GM18861 (cell line): ENCODE measurements at regions not wholly inside any gene's neighbourhood (a gene's known extent, or its start where the extent isn't known, plus 50 kb on each side); places are given as distances from the start of the nearest gene placed in this dataset.
"Not testable (repeated sequence)": the region's sequence is repeated elsewhere in the genome, so short reads cannot be mapped to it uniquely, and the experiment has no call there.

Source experiments
- ATAC-seq: cut with Tn5 transposase; IDR thresholded peaks from one replicate; pipeline ENCODE4 v1.9.1; 2021; ENCODE audit not compliant: unreplicated experiment

GRCh38 chr5:69000949-69001348, 92.9 kb upstream of the SLC30A5 start:
- ATAC-seq: no peak

DNA sequence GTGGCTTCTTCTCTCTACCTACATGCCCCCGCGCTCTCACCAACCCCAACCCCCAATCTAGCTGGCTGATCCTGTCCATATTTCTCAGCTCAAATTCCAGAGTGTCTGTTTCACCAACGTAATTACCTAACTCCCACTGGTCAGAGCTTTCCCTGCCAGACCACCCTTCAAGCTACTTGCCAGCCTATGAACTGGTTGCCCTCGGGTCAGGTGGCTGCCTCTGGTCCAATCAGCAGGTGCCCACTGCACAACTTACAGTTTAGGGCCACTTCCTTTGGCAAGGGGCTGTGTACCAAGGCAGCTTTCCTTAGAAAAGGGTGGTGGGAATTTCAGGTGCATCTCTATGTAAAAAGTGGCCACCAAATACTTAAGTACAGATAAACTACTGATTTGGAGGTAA, 92.2 kb upstream of the SLC30A5 start:
- ATAC-seq: no peak

- no peak for ATAC-seq
These were observed 89.7 kb upstream of the SLC30A5 start for GRCh38 chr5:69004127-69004526.

- no peak for ATAC-seq
These were observed 89.1 kb upstream of the SLC30A5 start for GRCh38 chr5:69004676-69005075.

DNA sequence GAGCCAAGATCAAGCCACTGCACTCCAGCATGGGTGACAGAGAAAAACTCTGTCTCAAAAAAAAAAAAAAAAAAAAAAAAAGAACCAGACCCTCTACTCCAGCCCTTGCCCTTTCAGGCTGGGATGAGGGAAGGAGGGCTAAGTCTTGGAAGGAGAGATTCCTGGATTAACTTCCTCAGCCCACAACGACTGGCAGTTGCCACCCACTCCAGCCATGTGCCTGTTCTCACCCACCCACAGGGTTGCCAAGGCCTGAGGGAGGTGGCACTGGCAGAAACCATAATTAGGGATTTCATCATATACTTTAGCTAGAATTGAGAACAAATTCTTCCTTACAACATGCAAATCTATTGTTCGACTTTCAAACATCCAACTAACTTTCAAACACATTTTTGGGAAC, 87.8 kb upstream of the SLC30A5 start:
- ATAC-seq: no peak

DNA sequence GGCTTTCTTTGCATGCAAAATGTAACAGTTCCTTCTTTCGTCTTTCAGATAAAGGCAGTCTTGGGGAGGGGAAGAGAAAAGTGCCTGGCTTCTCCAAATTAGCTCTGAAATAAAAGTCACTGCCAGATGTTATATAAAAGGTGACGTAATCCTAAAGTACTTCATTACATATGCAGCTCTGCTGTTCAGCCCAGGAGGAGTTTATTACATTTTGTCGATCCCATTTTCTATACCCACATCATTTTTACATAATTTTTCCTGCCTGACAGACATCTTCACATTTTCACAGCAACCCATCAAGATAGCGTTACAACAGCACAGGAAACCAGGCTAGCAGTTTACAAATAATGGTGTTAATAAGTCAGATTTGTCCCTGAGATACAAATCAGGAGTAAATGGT, 86.7 kb upstream of the SLC30A5 start:
- ATAC-seq: no peak

DNA sequence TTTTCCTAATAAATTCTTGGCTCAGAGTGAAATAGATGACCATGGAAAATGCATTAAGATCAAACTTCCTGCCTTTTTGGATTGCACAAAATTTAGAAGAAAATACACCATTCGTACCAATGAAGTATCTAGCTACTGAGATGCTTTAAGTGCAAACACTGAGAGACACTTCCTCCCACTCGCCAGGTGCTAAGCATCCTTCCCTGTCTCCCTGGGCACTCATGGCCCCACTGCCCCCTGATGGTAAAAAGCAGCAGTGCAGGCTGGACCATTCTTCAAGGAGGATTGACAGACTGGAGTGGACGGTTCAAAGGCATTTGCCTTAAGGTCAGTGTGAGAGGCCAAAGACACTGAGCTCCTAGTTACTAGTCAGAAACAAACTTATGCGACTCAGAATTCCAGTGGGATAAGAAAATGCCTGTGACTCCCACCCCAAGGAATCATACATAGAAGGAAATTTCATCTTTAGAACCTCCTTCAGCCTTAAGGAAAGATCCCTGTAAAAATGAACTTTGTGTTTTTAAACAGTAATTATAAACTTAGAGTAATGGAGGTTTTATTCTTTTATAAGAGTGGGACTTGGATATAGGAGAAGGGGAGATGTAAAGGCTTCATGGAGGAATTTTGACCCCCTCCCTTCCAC, 86.0 kb upstream of the SLC30A5 start:
- peak; percentile 91 for ATAC-seq

GRCh38 chr5:69010476-69010875, 83.3 kb upstream of the SLC30A5 start:
- no peak for ATAC-seq

DNA sequence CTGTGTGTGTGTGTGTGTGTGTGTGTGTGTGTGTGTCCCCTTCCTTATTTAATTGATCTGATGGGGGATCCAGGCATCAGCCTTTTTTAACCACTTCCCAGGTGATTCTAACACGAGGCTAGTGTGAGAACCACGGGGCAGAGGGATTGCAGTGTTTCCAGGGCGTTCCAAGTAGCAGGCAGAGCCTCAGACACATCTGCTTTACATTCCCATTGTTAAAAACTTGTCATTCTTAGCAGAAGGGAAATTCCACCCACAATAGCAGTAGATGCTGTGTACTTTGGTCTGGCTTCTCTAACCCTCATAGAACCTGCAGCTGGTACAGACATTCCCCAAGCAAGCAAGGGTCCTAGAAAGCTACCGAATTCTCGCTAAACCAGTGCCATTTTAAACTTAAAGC, 81.9 kb upstream of the SLC30A5 start:
- ATAC-seq: no peak

- ATAC-seq: no peak
These were observed 80.3 kb upstream of the SLC30A5 start for GRCh38 chr5:69013481-69013880.

DNA sequence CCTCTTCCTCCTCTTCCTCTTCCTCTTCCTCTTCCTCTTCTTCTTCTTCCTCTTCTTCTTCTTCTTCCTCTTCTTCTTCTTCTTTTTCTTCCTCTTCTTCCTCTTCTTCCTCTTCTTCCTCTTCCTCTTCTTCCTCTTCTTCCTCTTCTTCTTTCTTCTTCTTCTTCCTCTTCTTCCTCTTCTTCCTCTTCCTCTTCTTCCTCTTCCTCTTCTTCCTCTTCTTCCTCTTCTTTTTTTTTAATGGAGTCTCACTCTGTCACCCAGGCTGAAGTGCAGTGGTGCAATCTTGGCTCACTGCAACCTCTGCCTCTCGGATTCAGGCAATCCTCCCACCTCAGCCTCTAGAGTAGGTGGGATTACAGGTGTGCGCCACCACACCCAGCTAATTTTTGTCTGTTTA, 79.8 kb upstream of the SLC30A5 start:
- not testable (repeated sequence) for ATAC-seq

DNA sequence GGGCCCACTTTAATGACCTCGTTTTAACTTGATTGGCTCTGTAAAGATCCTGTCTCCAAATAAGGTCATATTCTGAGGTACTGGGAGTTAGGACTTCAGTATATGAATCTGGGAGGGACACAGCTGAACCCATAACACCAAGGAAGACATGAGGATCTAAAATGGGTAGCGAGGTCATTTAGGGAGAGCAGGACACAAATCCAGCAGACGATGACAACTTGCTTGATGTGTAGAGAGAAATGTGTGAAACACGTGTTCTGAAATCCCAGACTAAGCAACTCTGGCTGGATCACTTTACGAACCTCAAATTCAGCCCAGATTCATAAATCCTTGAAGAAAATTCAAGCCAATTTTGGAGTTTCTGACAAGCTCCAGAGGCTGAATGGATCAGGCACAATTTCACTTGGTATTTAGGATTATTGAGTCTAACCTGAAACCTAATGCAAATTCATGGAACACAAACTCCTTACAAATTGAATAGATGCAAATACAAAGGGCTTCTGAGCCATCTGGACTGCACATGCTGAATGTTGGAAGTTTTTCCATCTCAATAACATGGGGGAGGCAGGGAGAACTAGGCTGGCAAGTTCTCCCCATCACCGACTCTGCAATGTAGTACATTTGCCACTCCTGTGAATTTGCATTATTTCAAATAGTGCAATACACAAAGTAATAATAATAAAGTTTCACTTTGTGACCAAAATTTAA, 74.0 kb upstream of the SLC30A5 start:
- no peak for ATAC-seq

DNA sequence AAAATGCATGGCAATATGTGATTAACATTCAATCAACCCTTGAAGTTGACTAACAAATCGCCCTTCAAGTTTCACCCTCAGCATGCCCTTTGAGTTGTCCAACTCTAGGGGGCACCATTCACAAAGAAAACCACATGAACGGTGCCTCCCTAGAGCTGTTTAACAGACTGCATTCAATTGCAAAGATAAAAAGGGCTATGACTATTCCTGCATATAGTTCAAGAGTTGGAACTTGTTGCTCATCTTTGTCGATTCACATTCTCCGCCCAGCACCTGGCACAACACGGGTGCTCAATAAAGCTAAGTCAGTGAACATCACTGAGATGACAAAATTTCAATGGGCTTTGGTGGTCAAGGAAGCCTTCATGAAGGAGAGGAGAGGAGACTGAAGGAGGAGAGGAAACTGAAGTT, 69.6 kb upstream of the SLC30A5 start:
- ATAC-seq: no peak

DNA sequence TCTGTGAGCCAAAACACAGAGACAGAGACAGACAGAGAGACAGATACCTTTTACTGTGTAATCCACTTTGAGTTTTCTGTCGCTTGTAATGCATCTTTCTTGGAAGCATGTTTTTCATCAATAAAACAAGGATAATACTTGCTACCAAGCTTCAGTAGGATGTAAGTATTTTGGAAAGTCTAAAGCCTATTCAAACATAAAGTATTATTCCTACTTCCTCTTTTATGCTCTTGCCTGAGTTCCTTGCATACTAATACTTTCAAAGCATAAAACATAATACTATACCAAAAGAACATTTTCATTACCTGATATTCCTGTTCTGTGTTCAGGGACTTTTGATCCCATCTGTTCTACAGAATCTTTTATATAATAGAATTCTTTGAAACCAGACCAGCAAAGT, 64.5 kb upstream of the SLC30A5 start:
- ATAC-seq: no peak

GRCh38 chr5:69030358-69031062, 63.3 kb upstream of the SLC30A5 start:
- no peak for ATAC-seq

- ATAC-seq: no peak
These were observed 61.8 kb upstream of the SLC30A5 start for GRCh38 chr5:69032009-69032408.

DNA sequence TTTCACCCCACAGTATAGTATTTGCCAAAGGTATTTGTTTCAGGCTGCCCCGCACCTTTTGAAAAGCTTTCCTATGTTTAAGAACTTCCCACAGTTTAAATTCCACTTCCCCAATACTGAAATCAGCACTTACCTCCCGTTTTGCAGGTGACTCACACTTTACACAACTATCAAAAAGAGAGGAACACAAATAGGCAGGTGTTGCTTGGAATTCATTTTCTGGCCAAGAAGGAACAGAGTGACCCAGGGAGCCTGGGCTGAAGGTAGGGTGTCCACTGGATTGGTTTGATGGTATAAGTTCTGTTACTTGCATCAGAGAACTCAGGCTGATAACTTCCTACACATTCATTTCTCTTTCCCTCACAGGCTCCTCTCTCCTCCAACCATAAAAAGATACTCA, 60.1 kb upstream of the SLC30A5 start:
- no peak for ATAC-seq

DNA sequence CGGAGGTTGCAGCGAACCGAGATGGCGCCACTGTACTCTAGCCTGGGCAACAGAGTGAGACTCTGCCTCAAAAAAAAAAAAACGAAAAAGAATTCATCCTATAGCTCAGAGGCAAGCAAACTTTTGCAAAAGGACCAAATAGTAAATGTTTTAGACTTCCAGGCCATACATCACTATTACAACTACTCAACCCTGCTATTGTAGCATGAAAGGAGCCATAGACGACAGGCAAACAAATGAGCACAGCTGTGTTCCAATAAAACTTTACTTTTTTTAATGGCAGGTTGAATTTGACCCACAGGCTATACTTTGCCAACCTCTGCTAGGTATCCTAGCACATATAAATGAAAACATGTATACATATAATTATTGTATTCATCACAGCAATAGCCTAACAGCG, 58.9 kb upstream of the SLC30A5 start:
- no peak for ATAC-seq

DNA sequence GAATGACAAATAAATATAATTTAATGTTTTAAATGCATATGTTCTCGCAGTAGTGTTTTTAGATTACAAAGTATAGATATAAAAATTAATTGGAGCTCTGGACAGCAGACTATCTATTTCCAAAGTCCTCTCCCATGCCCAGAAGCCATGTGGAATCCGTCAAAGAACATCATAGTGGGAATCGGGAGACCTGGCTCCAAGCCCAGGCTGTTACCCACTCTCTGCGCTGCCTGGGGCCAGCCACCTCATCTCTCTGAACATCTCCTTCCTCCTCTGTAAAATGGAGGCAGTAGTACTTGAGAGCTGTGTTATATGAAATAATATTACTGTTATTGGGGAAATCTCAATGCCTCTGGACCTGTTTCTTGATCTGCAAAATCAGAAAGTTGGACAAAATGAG, 58.1 kb upstream of the SLC30A5 start:
- ATAC-seq: no peak

GRCh38 chr5:69038539-69038938, 55.3 kb upstream of the SLC30A5 start:
- ATAC-seq: no peak

DNA sequence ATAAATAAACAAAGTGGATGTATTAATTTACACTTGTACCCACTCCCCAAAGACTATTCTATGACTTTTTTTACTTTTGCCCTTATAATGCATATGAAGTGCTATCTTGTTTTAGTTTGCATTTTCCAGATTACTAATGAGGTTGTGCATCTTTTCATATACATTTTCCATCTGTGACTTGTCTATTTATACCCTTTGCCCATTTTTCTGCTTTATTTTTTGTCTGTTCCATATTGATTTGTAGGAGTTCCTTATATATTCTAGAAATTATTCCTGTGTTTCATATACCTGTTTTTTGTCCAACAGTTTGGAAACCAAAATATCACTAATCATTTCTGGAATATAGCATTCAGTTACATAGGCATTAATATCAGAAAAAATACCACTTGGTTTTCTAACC, 54.0 kb upstream of the SLC30A5 start:
- no peak for ATAC-seq

DNA sequence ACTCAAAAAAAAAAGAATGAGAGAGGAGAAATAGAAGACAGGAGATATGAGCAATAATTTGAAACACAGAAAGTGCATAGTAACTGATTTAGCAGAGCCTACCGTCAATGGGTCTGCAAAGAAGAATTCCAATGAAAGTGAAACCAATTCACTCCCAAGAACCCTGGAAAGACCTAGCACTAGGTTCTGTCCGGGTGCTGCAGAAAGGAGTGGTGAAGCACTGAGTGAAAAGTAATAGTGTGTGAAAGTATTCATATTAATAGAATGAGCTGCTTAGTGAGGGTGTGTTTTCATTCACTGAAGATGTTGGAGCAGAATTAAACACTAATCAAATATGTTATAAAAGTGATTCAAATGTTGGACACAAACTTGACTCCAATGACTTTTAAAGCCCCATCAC, 51.3 kb upstream of the SLC30A5 start:
- peak; percentile 16 for ATAC-seq
